Subcutaneous abdominal adipose tissue (tissue), 5 donors: ENCODE measurements at regions not wholly inside any gene's neighbourhood (a gene's known extent, or its start where the extent isn't known, plus 50 kb on each side); places are given as distances from the start of the nearest gene placed in this dataset.

ENCODE experiments used
- H3K27ac ChIP-seq: one replicate; pipeline ENCODE4 v1.7.0; 2013; ENCODE audit warnings: low read depth, mild to moderate bottlenecking, inconsistent platforms, low read length, moderate library complexity
- H3K27me3 ChIP-seq, 5 donors: one replicate each; pipeline ENCODE4 v1.7.0; 2013; ENCODE audit warnings: low read length in 5 of 5, inconsistent platforms in 1 of 5; ENCODE audit not compliant: control insufficient read depth in 5 of 5, insufficient read depth in 4 of 5
- H3K36me3 ChIP-seq, 5 donors: one replicate each; pipeline ENCODE4 v1.7.0; 2013; ENCODE audit warnings: low read length in 5 of 5; ENCODE audit not compliant: control insufficient read depth in 5 of 5, insufficient read depth in 5 of 5
- H3K4me1 ChIP-seq, 5 donors: one replicate each; pipeline ENCODE4 v1.7.0; 2013; ENCODE audit warnings: low read length in 5 of 5, mild to moderate bottlenecking in 3 of 5, moderate library complexity in 1 of 5; ENCODE audit not compliant: control insufficient read depth in 5 of 5, insufficient read depth in 5 of 5
- H3K4me3 ChIP-seq, 5 donors: one replicate each; pipeline ENCODE4 v1.7.0; 2013; ENCODE audit warnings: low read length in 5 of 5, low read depth in 1 of 5
- H3K9ac ChIP-seq, 5 donors: one replicate each; pipeline ENCODE4 v1.7.0; 2013; ENCODE audit warnings: low read length in 5 of 5, mild to moderate bottlenecking in 4 of 5, moderate library complexity in 3 of 5
- H3K9me3 ChIP-seq, 5 donors: one replicate each; pipeline ENCODE4 v1.7.0; 2013; ENCODE audit warnings: low read length in 5 of 5; ENCODE audit not compliant: control insufficient read depth in 5 of 5
- donor health status: healthy.
- donor health status: healthy.
- donor health status: healthy.
- donor health status: healthy.
- donor health status: healthy.

GRCh38 chr5:157993201-157993600 is 134.3 kb upstream of the CLINT1 start:
- peaks cover 0 to 6% (median 0%) of the 10 kb centered on the region in 5 donors for H3K4me1 ChIP-seq
- no peaks in the 10 kb centered on the region for H3K36me3 ChIP-seq
- no peak overlapping the region for H3K4me3 ChIP-seq
- no peaks in the 10 kb centered on the region for H3K27me3 ChIP-seq
- no peak overlapping the region for H3K27ac ChIP-seq
- H3K9me3 ChIP-seq: no peaks in the 10 kb centered on the region
- H3K9ac ChIP-seq: no peak overlapping the region

- Histone ChIP-seq H3K36me3 (no peaks in the 10 kb centered on the region), H3K4me1 (peaks cover 0 to 6% (median 0%) of the 10 kb centered on the region in 5 donors), H3K9ac (no peak overlapping the region), H3K9me3 (no peaks in the 10 kb centered on the region), H3K27me3 (no peaks in the 10 kb centered on the region), H3K27ac (no peak overlapping the region), H3K4me3 (no peak overlapping the region)
Observed at GRCh38 chr5:157990583-157991181, 131.7 kb upstream of the CLINT1 start.

GRCh38 chr5:157989296-157989695 is 130.4 kb upstream of the CLINT1 start:
- H3K27me3 ChIP-seq: no peaks in the 10 kb centered on the region
- no peak overlapping the region for H3K4me3 ChIP-seq
- H3K27ac ChIP-seq: no peak overlapping the region
- no peaks in the 10 kb centered on the region for H3K36me3 ChIP-seq
- H3K9ac ChIP-seq: no peak overlapping the region
- H3K4me1 ChIP-seq: peaks cover 0 to 3% (median 0%) of the 10 kb centered on the region in 5 donors
- H3K9me3 ChIP-seq: no peaks in the 10 kb centered on the region

- Histone ChIP-seq H3K9ac (no peak overlapping the region), H3K4me1 (peaks cover 0 to 3% (median 0%) of the 10 kb centered on the region in 5 donors)
Observed at GRCh38 chr5:157987259-157987658, 128.3 kb upstream of the CLINT1 start.

GRCh38 chr5:157986431-157986990 is 127.6 kb upstream of the CLINT1 start:
- Histone ChIP-seq H3K9me3 (no peaks in the 10 kb centered on the region), H3K36me3 (no peaks in the 10 kb centered on the region), H3K27me3 (no peaks in the 10 kb centered on the region), H3K9ac (no peak overlapping the region), H3K4me3 (no peak overlapping the region), H3K4me1 (peaks cover 0 to 3% (median 0%) of the 10 kb centered on the region in 5 donors), H3K27ac (no peak overlapping the region)

More at GRCh38 chr5:157987259-157987658, 128.3 kb upstream of the CLINT1 start:
- Histone ChIP-seq H3K9me3 (no peaks in the 10 kb centered on the region), H3K4me3 (no peak overlapping the region), H3K36me3 (no peaks in the 10 kb centered on the region), H3K27me3 (no peaks in the 10 kb centered on the region), H3K27ac (no peak overlapping the region)

GRCh38 chr5:157984611-157985010 is 125.7 kb upstream of the CLINT1 start:
- Histone ChIP-seq H3K4me3 (no peak overlapping the region), H3K27ac (no peak overlapping the region), H3K27me3 (no peaks in the 10 kb centered on the region)

GRCh38 chr5:157983906-157984551 is 125.1 kb upstream of the CLINT1 start:
- Histone ChIP-seq H3K9ac (no peak overlapping the region), H3K27me3 (no peaks in the 10 kb centered on the region), H3K36me3 (no peaks in the 10 kb centered on the region), H3K4me1 (peaks cover 0 to 3% (median 0%) of the 10 kb centered on the region in 5 donors), H3K9me3 (no peaks in the 10 kb centered on the region), H3K27ac (no peak overlapping the region), H3K4me3 (no peak overlapping the region)

More at GRCh38 chr5:157984611-157985010, 125.7 kb upstream of the CLINT1 start:
- no peaks in the 10 kb centered on the region for H3K36me3 ChIP-seq
- H3K4me1 ChIP-seq: peaks cover 0 to 3% (median 0%) of the 10 kb centered on the region in 5 donors
- no peak overlapping the region for H3K9ac ChIP-seq
- H3K9me3 ChIP-seq: no peaks in the 10 kb centered on the region

- H3K4me1 ChIP-seq: no peaks in the 10 kb centered on the region
- no peaks in the 10 kb centered on the region for H3K36me3 ChIP-seq
- H3K4me3 ChIP-seq: no peak overlapping the region
- no peak overlapping the region for H3K27ac ChIP-seq
- H3K27me3 ChIP-seq: no peaks in the 10 kb centered on the region
- H3K9me3 ChIP-seq: no peaks in the 10 kb centered on the region
- no peak overlapping the region for H3K9ac ChIP-seq
Observed at GRCh38 chr5:157978061-157978460, 119.1 kb upstream of the CLINT1 start.

- Histone ChIP-seq H3K36me3 (no peaks in the 10 kb centered on the region), H3K4me3 (no peak overlapping the region), H3K9me3 (no peaks in the 10 kb centered on the region), H3K4me1 (peaks cover 0 to 7% (median 4%) of the 10 kb centered on the region in 5 donors), H3K27me3 (no peaks in the 10 kb centered on the region), H3K9ac (no peak overlapping the region), H3K27ac (no peak overlapping the region)
Observed at GRCh38 chr5:157976429-157976828, 117.5 kb upstream of the CLINT1 start.

GRCh38 chr5:157972579-157972978 is 113.6 kb upstream of the CLINT1 start:
- Histone ChIP-seq H3K4me3 (no peak overlapping the region), H3K27me3 (no peaks in the 10 kb centered on the region), H3K27ac (no peak overlapping the region), H3K4me1 (peaks cover 0 to 10% (median 6%) of the 10 kb centered on the region in 5 donors), H3K9me3 (no peaks in the 10 kb centered on the region), H3K36me3 (no peaks in the 10 kb centered on the region), H3K9ac (no peak overlapping the region)
